AG04449 (cell line): ENCODE measurements at regions not wholly inside any gene's neighbourhood (a gene's known extent, or its start where the extent isn't known, plus 50 kb on each side); places are given as distances from the start of the nearest gene placed in this dataset.

ENCODE experiments used
- CTCF ChIA-PET: fragments of 350-600 bp; formaldehyde crosslinking; extraction: SDS; loops from one replicate; lab custom pipeline; 2021; ENCODE audit warnings: antibody characterized with exemption; lab: Yijun Ruan, JAX
- POLR2A ChIA-PET: fragments of 400-600, 350-600 bp; formaldehyde crosslinking; extraction: SDS; loops from one replicate; lab custom pipeline; 2020; ENCODE audit warnings: antibody characterized with exemption, inconsistent platforms; lab: Yijun Ruan, JAX
- DNase-seq: peaks from one replicate; pipeline ENCODE4 v3.0.0-alpha.2; 2010; ENCODE audit warnings: low read depth, low spot score
- H3K4me3 ChIP-seq: 2 replicates; pipeline ENCODE4 v1.5.1; 2011; ENCODE audit warnings: low read depth, mild to moderate bottlenecking, control low read depth, low read length
- TF ChIP-seq, protein P1 (sequence below): IDR thresholded peaks from one replicate; pipeline ENCODE4 v1.5.1; 2011; ENCODE audit warnings: mild to moderate bottlenecking, moderate library complexity, low read length, control low read depth, inconsistent platforms; ENCODE audit not compliant: insufficient read depth; ENCODE audit errors: missing control alignments

DNA sequence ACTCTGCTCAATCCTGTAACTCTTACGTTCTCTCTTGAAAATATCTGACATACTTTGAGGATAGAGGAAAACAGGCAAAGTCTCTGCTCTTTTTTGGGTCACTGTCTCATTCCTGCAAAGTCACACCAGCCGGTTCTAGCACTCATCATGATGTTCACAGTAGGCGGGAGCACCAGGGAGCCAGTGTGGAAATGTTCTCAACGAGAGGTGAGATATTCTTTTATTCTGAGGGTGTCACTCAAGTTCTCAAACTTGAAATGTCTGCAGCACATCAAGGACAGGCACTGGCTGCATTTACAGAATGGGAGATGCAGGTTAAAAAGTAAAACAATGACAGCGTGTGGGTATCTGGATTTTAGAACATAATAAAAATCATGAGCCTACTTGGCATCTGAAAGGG lies 714.7 kb downstream of the QKI start:
- H3K4me3 ChIP-seq, result no peak overlapping the region
- TF ChIP-seq, protein P1, sequence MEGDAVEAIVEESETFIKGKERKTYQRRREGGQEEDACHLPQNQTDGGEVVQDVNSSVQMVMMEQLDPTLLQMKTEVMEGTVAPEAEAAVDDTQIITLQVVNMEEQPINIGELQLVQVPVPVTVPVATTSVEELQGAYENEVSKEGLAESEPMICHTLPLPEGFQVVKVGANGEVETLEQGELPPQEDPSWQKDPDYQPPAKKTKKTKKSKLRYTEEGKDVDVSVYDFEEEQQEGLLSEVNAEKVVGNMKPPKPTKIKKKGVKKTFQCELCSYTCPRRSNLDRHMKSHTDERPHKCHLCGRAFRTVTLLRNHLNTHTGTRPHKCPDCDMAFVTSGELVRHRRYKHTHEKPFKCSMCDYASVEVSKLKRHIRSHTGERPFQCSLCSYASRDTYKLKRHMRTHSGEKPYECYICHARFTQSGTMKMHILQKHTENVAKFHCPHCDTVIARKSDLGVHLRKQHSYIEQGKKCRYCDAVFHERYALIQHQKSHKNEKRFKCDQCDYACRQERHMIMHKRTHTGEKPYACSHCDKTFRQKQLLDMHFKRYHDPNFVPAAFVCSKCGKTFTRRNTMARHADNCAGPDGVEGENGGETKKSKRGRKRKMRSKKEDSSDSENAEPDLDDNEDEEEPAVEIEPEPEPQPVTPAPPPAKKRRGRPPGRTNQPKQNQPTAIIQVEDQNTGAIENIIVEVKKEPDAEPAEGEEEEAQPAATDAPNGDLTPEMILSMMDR, result no peak
- ChIA-PET POLR2A (no interaction called here), CTCF (no interaction called here)
- no peak for DNase-seq

DNA sequence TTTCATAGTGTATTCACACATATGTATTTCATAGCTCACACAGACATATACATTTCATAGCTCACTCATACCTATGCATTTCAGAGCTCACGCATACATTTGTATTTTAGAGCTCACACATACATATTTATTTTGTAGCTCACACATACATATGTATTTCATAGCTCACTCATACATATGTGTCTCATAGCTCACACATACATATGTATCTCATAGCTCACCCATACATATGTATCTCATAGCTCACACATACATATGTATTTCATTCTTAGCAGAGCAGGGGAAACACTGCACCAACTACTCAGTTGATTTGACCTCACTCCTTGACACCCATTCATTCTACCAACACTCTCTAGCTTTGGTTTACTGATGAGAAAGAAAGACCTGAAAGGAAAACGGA lies 713.6 kb downstream of the QKI start:
- no peak overlapping the region for H3K4me3 ChIP-seq
- POLR2A ChIA-PET, result no interaction called here
- TF ChIP-seq, protein P1, result no peak
- CTCF ChIA-PET, result no interaction called here
- no peak for DNase-seq

DNA sequence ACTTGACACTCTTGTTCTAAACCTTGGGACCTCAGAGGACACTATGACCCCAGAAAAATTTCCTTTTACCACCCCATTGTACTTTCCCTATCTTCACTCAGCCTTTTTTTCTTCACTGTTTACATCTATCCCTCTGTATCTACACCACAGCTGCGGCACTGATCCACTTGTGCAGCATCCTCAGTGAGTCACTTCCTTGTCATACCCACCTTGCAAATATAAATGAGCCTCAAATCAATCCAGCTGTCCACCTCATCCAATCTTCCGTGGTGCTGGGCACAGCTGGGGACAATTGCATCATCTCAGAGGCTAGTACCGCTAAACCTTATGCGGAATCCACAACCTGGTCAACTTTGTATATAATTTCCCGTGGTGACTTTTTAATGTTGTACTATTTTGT lies 710.5 kb downstream of the QKI start:
- H3K4me3 ChIP-seq, result no peak overlapping the region
- no peak for DNase-seq
- TF ChIP-seq, protein P1, result no peak
- ChIA-PET CTCF (no interaction called here), POLR2A (no interaction called here)

DNA sequence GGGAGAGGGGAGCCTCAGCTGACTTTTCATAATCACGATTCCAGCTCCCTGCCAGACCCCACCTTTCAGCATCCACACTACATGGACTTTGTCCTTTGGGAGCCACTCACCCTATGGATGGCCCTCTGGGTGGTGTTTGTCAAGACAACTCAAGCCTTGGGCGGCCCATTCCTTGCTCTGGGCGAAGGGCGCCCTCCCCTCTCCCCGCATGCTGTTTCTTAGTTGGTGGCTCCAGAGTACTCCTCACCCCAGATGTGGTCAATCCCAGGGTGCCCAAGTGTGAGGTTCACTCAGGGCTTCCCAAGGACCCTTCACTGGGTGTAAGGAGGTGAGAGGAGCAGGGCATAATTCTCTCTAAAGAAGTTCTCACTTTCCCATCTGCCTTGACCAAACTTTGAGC lies 710.0 kb downstream of the QKI start:
- no peak for DNase-seq
- H3K4me3 ChIP-seq, result no peak overlapping the region
- ChIA-PET POLR2A (no interaction called here), CTCF (no interaction called here)
- TF ChIP-seq, protein P1, result no peak

DNA sequence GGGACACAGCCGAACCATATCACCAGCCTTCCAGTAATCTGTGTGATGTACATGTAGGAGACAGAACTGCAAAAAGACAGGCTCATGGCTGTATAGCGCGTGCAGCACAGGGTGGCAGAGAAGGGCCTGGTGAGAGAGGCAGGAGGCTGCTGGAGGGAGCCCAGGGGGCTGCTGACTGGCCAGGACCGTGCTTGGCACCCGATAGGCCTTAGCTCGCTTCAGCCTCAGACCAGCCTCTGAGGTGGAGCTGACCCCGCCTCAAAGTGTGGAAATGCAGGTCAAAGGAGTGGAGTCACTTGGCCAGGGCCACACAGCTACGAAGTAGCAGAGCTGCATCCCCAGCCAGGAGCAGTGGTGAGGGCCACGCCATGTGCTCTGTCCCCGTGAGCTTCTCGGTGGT lies 707.6 kb downstream of the QKI start:
- TF ChIP-seq, protein P1, result no peak
- no peak overlapping the region for H3K4me3 ChIP-seq
- ChIA-PET CTCF (no interaction called here), POLR2A (no interaction called here)
- DNase-seq, result no peak

DNA sequence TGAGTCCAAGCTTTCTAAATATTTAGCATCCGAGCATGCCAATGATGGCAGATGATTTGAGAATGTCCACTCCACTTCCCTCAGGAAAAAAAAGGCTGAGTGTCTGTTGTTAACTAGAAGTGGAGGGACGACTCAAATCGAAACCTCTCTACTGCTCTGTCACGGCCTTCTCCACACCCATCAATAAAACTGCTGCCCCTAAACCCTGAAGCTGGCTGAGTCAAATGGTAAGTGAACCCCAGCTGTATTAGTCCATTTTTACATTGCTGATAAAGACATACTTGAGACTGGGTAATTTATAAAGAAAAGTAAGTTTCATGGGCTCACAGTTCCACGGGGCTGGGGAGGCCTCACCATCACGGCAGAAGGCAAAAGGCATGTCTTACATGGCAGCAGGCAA lies 707.0 kb downstream of the QKI start:
- CTCF ChIA-PET, result interaction anchor here (0.6 kb wide), 1 partner anchor 413 kb away, joined by 3 read pairs; no protein-coding TSS in a partner anchor
- no peak overlapping the region for H3K4me3 ChIP-seq
- POLR2A ChIA-PET, result no interaction called here
- no peak for DNase-seq
- TF ChIP-seq, protein P1, result no peak

DNA sequence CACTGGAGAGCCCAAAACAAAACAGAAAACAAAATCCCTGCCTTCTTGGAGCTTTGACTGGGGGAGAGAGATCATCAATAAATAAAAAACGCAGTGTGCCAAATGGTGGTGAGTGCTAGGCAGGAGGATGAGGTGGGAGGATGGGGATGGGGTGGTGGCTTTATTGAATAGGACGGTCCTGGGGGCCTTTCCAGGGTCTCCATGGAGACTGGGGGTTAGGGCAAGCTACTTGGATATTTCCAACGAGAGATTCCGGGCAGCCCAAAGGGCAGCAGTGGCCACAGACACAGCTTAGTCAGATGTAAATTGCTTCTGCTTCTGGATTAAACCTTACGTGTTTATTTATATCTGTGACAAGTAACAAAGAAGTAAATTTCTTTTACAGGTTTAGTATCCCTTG lies 700.1 kb downstream of the QKI start:
- TF ChIP-seq, protein P1, result no peak
- no peak for DNase-seq
- H3K4me3 ChIP-seq, result no peak overlapping the region
- CTCF ChIA-PET, result no interaction called here
- POLR2A ChIA-PET, result no interaction called here
